Renal pelvis (tissue), 1 donor: ENCODE measurements at regions not wholly inside any gene's neighbourhood (a gene's known extent, or its start where the extent isn't known, plus 50 kb on each side); places are given as distances from the start of the nearest gene placed in this dataset.
A peak's percentile ranks its signal among the peaks of the same experiment; 100 is the strongest.

Experiments
- DNase-seq: peaks from one replicate; pipeline ENCODE4 v3.0.0-alpha.2; 2013

- DNase-seq = no peak
Measured at GRCh38 chr1:38464071-38464661, 395.4 kb downstream of the RRAGC start.

- DNase-seq = no peak
Measured at GRCh38 chr1:38463074-38463473, 396.5 kb downstream of the RRAGC start.

DNA sequence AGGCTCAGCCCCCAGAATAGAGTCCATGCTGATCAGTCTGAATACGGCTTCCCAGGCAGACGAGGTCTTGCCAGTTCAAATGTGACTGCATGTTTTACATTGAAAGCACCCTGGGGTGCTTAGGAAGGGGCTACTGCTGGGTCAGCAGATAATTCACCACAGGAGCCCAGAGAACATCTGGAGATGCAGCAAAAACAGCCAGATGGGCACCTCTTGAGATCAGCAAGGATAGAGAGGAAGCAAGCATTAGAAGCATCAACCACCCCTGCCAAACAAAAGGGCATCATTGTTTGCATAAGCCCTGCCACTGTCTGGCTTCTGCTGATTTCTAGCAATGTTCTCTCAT, 403.1 kb downstream of the RRAGC start:
- no peak for DNase-seq

GRCh38 chr1:38455829-38456530, 403.6 kb downstream of the RRAGC start:
- DNase-seq = no peak

DNA sequence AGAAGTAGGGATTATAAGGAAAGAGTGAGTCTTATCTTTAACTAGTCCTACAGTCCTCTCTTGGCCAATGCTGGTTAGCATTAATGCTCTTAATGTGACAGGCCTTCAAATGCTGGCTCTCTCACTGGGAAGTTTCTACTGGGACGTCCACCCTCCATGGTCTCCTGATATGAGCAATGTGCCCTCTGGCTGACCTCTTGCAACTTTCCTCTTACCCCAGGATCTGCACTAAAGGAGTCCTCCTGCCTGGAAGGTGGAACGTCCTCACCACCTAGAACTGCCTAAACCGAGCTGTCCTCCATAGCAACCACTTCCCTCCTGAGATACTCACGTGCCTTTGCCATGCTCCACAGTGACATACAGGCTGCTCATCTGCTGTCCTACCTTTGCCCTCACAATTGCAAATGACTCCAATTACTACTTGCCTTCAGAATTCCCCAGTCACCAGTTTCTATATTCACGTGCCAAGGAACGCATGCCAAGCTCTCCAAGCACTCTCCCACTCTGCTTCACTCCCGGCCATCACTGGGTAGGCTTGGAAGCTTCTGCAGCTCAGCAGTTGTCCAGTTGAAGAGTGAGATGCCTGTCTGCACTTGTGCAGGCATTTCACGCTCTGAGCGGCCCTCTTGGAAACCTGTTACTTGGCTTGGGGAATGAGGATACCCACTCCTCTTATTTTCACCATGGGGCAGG, 404.7 kb downstream of the RRAGC start:
- DNase-seq = no peak

- no peak for DNase-seq
Measured at GRCh38 chr1:38454236-38454635, 405.3 kb downstream of the RRAGC start.

DNA sequence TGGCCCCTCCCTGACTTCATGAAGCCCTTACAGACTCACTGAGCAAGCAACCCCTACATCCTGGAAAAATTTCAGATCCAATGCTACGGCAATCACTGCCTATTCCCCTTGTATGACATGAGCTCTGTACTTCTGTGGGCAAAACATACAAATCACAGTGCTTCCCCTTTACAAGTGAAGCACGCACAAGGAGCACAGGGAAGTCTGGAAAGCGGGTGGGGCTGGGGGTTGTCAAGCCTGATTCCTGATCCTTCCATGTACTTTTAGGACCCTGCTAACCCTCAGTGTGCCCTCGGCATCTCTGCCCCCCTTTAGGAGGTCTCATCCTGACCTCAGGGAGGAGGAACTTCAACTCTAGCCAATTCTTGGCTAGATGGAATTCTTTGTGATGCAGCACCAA, 405.7 kb upstream of the POU3F1 start:
- DNase-seq = no peak

DNA sequence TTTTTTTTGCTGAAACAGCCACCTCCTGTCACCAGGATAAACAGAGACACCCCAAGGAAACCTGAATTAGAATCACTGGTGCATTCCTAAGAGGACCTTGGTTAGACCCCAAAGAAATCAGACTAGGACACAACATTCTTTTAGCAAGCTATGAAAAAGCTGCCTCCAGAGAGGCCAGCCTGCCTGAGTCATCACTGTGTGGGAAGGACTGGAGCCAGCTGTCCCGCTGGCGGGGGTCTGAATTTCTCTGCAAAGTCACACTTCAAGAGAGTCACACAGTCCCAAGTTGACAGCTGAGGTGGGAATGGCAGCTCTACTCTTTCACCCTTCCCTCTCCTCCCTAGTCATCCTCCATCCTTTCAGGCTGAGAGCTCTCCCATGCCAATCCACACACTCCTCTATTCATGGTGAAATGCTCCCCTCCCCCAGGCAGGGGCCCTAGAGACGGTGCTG, 405.0 kb upstream of the POU3F1 start:
- peak; percentile 36 for DNase-seq

GRCh38 chr1:38448893-38449292, 402.3 kb upstream of the POU3F1 start:
- no peak for DNase-seq

GRCh38 chr1:38446936-38447335, 400.3 kb upstream of the POU3F1 start:
- DNase-seq = no peak

DNA sequence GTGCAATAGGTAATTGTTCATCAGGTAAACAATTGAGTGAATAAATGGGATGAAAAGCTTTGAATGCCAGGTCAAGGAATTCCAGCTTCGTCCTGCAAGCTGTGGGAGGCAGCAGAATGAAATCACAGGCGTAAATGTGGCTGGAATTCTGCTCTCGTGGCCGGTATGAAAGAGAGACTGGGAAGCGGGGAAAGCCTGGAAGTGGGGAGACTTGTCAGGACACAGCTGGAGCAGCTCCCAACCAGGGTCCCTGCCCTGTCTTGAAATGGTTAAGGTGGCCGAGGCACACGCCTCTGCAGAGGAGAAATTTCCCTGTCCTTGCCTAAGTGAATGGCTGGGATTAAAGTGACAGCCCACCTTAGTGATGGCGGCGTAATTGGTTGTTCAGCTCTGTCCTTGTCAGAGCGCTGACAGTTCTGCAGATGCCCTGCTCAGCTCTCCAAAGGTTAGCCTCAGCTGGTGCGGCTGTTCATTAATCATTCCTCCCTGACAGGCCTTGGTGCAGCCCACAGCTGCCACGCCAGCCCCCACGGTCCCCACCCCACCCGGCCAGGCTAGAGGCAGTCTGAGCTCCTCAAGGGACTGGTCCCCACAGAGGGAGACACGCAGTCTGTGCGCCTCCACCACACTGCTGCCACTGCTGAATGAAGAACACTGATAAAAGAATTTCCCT, 398.3 kb upstream of the POU3F1 start:
- no peak for DNase-seq

GRCh38 chr1:38444311-38444710, 397.7 kb upstream of the POU3F1 start:
- no peak for DNase-seq

DNA sequence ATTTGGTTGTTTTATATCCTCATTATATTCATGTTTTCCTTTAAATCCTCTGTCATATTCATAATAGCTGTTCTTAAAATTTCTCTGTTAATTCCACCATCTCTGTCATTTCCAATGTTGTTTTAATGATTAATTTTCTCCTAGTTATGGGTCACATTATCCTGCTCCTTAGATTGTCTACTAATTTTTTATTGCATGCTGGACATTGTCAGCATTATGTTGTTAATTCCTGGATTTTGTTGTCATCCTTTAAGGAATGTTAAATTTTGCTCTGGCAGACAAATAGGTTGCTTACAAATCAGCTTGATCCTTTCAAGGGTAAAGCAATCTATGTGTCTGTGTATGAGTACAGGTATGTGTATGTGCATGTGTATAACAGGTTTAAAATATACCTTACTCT, 393.8 kb upstream of the POU3F1 start:
- no peak for DNase-seq

DNA sequence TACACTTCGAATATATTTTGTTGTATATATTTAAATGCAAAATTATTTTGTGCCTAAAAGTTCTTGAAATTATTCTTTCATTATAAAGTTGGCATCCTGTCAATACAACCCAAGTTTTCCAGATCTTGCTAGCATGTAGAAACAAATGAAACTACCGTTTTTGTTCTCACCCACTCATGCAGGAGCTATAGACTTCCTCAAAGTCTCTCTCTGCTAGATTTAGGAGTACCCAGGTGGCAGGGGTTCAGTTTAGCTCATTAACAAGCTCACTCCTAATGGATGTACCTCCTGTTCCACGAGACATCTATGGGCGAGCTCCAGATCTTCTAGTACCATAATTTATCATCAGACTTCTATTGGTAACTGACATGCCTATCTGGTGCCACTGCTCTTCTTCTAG, 390.2 kb upstream of the POU3F1 start:
- no peak for DNase-seq

- DNase-seq = no peak
Measured at GRCh38 chr1:38436006-38436405, 389.4 kb upstream of the POU3F1 start.

DNA sequence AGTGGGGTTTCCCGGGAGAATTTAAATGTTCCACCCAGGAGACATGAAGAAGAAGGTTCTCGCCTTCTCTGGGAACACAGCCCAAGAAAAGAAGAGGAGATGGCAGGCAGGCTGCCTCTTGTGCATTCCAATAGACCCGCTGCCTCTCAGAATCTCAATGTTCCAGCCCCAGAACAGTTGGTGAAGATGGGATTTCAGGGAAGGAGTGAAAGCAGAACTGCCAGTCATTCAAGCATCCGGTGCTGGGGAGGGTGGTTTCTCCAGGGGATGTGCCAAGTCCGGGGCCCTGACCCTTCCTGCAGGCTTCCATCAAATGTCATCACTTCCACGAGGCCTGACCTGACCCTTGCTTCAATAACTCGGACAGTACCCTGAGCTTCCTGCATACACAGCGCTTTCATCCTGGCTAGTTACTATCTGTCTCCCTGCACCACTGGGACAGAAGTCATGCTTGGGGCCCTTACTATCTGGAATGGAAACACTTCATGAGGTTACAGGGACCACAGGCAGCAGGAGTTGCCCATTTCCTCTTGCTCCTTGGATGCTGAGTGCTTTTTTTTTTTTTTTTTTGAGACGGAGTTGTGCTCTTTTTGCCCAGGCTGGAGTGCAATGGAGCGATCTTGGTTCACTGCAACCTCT, 386.6 kb upstream of the POU3F1 start:
- no peak for DNase-seq

DNA sequence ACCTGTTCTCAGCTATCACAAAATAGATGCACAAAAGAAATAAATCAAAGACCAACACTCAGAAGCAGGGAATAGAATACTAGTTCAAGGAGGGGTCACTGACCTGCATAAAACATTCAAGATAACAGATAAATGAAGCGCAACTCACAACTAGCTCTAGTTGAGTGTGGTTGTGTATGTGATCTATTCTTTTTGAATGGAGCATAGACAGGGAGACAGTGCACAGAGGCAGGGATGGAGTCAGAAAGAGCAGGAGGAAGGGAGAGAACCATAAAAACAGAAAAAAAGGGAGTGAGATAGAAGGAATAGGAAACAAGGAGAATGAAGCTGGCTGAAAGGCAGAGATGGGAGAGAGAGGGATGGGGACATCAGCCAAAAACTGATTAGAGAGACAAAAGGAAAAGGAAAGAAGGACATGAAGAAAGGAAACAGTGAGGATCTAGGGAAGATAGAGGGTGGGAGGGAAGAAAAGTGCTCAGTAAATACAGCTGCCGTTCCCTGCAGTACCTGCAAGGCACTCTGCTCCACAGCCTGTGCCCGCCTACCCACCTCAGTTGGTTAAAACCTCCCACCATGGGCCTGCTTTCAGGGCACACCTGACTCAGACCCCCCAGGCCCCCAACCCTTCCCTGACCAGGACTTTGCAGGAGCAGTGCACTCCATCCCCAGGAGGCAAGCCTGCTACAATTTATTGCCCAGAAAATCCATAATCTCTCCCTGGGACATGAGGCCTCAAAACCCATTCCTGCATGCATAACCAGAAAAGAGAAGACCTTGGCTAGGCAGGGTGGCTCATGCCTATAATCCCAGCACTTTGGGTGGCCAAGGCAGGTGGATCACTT, 385.2 kb upstream of the POU3F1 start:
- no peak for DNase-seq

DNA sequence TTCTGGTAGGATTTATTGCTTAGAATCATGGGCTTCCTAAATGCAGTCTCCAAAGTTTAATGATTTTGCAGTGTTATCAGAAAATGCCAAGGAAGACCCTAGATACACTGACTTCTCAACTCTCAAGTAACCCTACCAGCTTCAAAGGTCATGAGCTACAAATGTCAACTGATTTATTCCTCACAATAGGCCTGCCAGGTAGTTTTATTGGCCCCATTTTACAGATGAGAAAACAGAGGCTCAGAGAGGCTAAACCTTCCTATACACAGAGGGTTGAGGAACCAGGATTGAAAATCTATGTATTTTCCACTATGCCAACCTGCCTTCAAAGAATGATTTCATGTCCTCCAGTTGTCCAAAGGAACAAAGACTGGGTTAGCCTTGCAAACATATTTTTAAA, 384.4 kb upstream of the POU3F1 start:
- no peak for DNase-seq

DNA sequence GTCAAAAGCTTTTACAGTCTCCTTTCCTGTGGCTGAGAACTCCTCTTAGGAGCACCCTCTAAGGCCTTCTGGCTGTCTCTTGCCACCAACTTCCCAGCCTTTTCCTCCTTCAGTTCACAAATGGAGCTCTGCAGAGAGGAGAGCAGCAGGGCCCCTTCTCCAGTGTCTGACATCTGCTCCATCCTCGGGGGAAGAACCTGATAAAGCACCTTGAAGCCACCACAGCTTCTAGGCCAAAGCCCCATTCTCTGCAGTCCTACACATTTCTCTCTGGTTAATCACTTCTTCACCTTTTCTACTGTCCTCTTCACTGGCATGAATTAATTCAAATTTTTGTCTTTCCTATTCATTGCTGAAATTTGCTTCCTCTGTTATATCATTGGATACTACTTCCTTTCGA, 378.1 kb upstream of the POU3F1 start:
- DNase-seq = no peak

- no peak for DNase-seq
Measured at GRCh38 chr1:38420666-38421065, 374.1 kb upstream of the POU3F1 start.
